HepG2 (cell line): ENCODE measurements at regions not wholly inside any gene's neighbourhood (a gene's known extent, or its start where the extent isn't known, plus 50 kb on each side); places are given as distances from the start of the nearest gene placed in this dataset.

Experiments
- CENPBD1 ChIP-seq: sonication (generic); formaldehyde crosslinking; IDR thresholded peaks from 2 replicates; pipeline ENCODE4 v1.8.0; 2022; ENCODE audit warnings: missing genetic modification reagents, low read depth, mild to moderate bottlenecking, borderline replicate concordance
- CENPT ChIP-seq: sonication (generic); formaldehyde crosslinking; IDR thresholded peaks from 2 replicates; pipeline ENCODE4 v1.8.0; 2022; ENCODE audit warnings: low read depth, mild to moderate bottlenecking, moderate library complexity, missing genetic modification reagents
- CREM ChIP-seq, 2 experiments: sonication (generic) in 1 of 2; formaldehyde crosslinking in 1 of 2; IDR thresholded peaks; 2 replicates each; pipeline versions ENCODE4 v1.4.0 to v1.6.1; 2016 to 2020; ENCODE audit warnings: antibody characterized with exemption in 1 of 2, mild to moderate bottlenecking in 1 of 2, missing genetic modification reagents in 1 of 2
- DMAP1 ChIP-seq: IDR thresholded peaks from 2 replicates; pipeline ENCODE4 v1.6.1; 2016
- FOXA3 ChIP-seq: IDR thresholded peaks from 2 replicates; pipeline ENCODE4 v1.6.1; 2016; ENCODE audit warnings: missing genetic modification reagents, missing compliant biosample characterization
- FOXP1 ChIP-seq, 2 experiments: fragments of 450-650 bp in 1 of 2; IDR thresholded peaks; 2 replicates each; pipeline ENCODE4 v1.6.1; 2017 to 2018; ENCODE audit warnings: antibody characterized with exemption in 1 of 2
- HDAC1 ChIP-seq: sonication (generic); formaldehyde crosslinking; IDR thresholded peaks from 2 replicates; pipeline ENCODE4 v1.5.1; 2020; ENCODE audit warnings: mild to moderate bottlenecking, missing genetic modification reagents
- HHEX ChIP-seq: IDR thresholded peaks from 2 replicates; pipeline ENCODE4 v1.6.1; 2016; ENCODE audit warnings: control low read depth
- HMG20B ChIP-seq: conservative IDR thresholded peaks from 2 replicates; pipeline ENCODE4 v1.6.1; 2016; ENCODE audit warnings: missing genetic modification reagents, missing compliant biosample characterization
- IRF9 ChIP-seq: sonication (generic); formaldehyde crosslinking; IDR thresholded peaks from 2 replicates; pipeline ENCODE4 v1.8.0; 2022; ENCODE audit warnings: missing genetic modification reagents, mild to moderate bottlenecking, borderline replicate concordance
- KAT7 ChIP-seq: IDR thresholded peaks from 2 replicates; pipeline ENCODE4 v1.6.1; 2018; ENCODE audit warnings: borderline replicate concordance, missing compliant biosample characterization
- PAXIP1 ChIP-seq: sonication (generic); formaldehyde crosslinking; conservative IDR thresholded peaks from 2 replicates; pipeline ENCODE4 v1.4.0; 2020; ENCODE audit warnings: mild to moderate bottlenecking, missing genetic modification reagents, moderate library complexity
- SMAD1 ChIP-seq: sonication (generic); formaldehyde crosslinking; IDR thresholded peaks from 2 replicates; pipeline ENCODE4 v1.4.0; 2020; ENCODE audit warnings: missing genetic modification reagents, low read depth, mild to moderate bottlenecking, borderline replicate concordance
- TFDP2 ChIP-seq: sonication (generic); formaldehyde crosslinking; IDR thresholded peaks from 2 replicates; pipeline ENCODE4 v1.4.0; 2020; ENCODE audit warnings: missing genetic modification reagents
- TFE3 ChIP-seq: IDR thresholded peaks from 2 replicates; pipeline ENCODE4 v1.6.1; 2016
- TOE1 ChIP-seq: sonication (generic); formaldehyde crosslinking; IDR thresholded peaks from 2 replicates; pipeline ENCODE4 v1.4.0; 2020; ENCODE audit warnings: mild to moderate bottlenecking, missing genetic modification reagents
- ZNF275 ChIP-seq: sonication (generic); formaldehyde crosslinking; IDR thresholded peaks from 2 replicates; pipeline ENCODE4 v1.8.0; 2022; ENCODE audit warnings: missing genetic modification reagents, mild to moderate bottlenecking, inconsistent platforms, borderline replicate concordance
- ZNF33A ChIP-seq: sonication (generic); formaldehyde crosslinking; IDR thresholded peaks from 2 replicates; pipeline ENCODE4 v1.5.1; 2020; ENCODE audit warnings: missing genetic modification reagents, mild to moderate bottlenecking, moderate library complexity, borderline replicate concordance
- ZNF749 ChIP-seq: sonication (generic); formaldehyde crosslinking; IDR thresholded peaks from 2 replicates; pipeline ENCODE4 v1.8.0; 2022; ENCODE audit warnings: mild to moderate bottlenecking, missing genetic modification reagents, moderate library complexity, borderline replicate concordance
- ZNF792 ChIP-seq: IDR thresholded peaks from 2 replicates; pipeline ENCODE4 v1.6.1; 2016
- ZSCAN20 ChIP-seq: sonication (generic); formaldehyde crosslinking; IDR thresholded peaks from 2 replicates; pipeline ENCODE4 v1.4.0; 2020; ENCODE audit warnings: missing genetic modification reagents, mild to moderate bottlenecking, borderline replicate concordance

- TF ChIP-seq ZNF792 (CRISPR knock-in tag) (no peak), CENPT (no peak), HMG20B (CRISPR knock-in tag) (peak; percentile 51; the same call in 1 of the 2 replicates), TFE3 (CRISPR knock-in tag) (no peak), ZSCAN20 (CRISPR knock-in tag) (peak; percentile 82), PAXIP1 (CRISPR knock-in tag) (peak; percentile 82), HDAC1 (CRISPR knock-in tag) (peak; percentile 43; the same call in 1 of the 2 replicates), CENPBD1 (CRISPR knock-in tag) (no peak), KAT7 (no peak), ZNF749 (CRISPR knock-in tag) (no peak), FOXP1 (IDR thresholded peaks at IDR 0.05) (no peak), FOXP1 (CRISPR knock-in tag; IDR thresholded peaks at IDR 0.05) (peak; percentile 53; the same call in 1 of the 2 replicates), ZNF33A (CRISPR knock-in tag) (no peak), TFDP2 (CRISPR knock-in tag) (no peak), TOE1 (peak; percentile 83; the same call in 1 of the 2 replicates), FOXA3 (CRISPR knock-in tag) (peak; percentile 62; the same call in 1 of the 2 replicates), SMAD1 (no peak), HHEX (CRISPR knock-in tag) (no peak), DMAP1 (CRISPR knock-in tag) (no peak), IRF9 (no peak), CREM (IDR thresholded peaks at IDR 0.05) (peak; percentile 57; the same call in 1 of the 2 replicates), CREM (CRISPR knock-in tag; IDR thresholded peaks at IDR 0.05) (no peak), ZNF275 (CRISPR knock-in tag) (no peak)
Observed at GRCh38 chr2:43092520-43093179, 133.8 kb downstream of the ZFP36L2 start (continued).
